ENCODE measurements at regions not wholly inside any gene's neighbourhood (a gene's known extent, or its start where the extent isn't known, plus 50 kb on each side); places are given as distances from the start of the nearest gene placed in this dataset.

GRCh38 chr4:72809208-72809607 is 240.2 kb upstream of the ADAMTS3 start:
- no peak for TF ChIP-seq CTCF (IDR thresholded peaks at IDR 0.05)
- TF ChIP-seq POLR2A (IDR thresholded peaks at IDR 0.05) = no peak

All from body of pancreas (tissue), 4 donors.